GM06990 (cell line): ENCODE measurements at regions not wholly inside any gene's neighbourhood (a gene's known extent, or its start where the extent isn't known, plus 50 kb on each side); places are given as distances from the start of the nearest gene placed in this dataset.

ENCODE experiments used
- DNase-seq: peaks from one replicate; pipeline ENCODE4 v3.0.0-alpha.2; 2011; ENCODE audit not compliant: insufficient read length; ENCODE audit errors: extremely low read depth
- H3K27me3 ChIP-seq: replicated peaks from 2 replicates; pipeline ENCODE4 v1.6.0; 2011; ENCODE audit warnings: low read length; ENCODE audit not compliant: control insufficient read depth, insufficient read depth
- H3K36me3 ChIP-seq: 2 replicates; pipeline ENCODE4 v1.5.1; 2011; ENCODE audit warnings: low read length; ENCODE audit not compliant: control insufficient read depth, insufficient read depth
- H3K4me3 ChIP-seq: replicated peaks from 2 replicates; pipeline ENCODE4 v1.5.1; 2011; ENCODE audit warnings: low read depth, mild to moderate bottlenecking, control low read depth, low read length
- TF ChIP-seq, protein P1 (sequence below): IDR thresholded peaks from 2 replicates; pipeline ENCODE4 v1.5.1; 2011; ENCODE audit warnings: low read length, control low read depth, mild to moderate bottlenecking, inconsistent platforms; ENCODE audit not compliant: insufficient read depth, poor library complexity, severe bottlenecking

DNA sequence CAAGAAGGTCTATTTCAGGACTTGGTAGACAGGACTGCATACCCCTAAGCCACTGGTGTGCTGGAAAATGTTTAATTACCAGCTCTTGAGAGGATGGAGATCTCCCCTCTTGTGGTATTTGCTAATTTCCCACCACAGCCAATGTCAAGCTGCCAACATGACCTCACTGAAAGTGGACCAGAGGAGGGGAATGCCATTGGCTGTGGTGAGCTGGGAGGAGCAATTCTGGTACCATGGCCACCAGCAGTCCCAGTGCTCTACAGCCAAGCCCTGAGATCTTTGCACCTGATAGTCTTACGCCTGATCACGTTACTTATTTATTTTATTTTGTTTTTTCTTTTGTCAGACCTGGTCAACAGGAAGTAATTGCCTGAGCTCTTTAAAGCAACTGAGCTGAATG, 82.5 kb upstream of the BCL6 start:
- Histone ChIP-seq H3K27me3 (peaks cover 2% of the 10 kb centered on the region), H3K4me3 (no peak overlapping the region), H3K36me3 (no peaks in the 10 kb centered on the region)
- TF ChIP-seq, protein P1, sequence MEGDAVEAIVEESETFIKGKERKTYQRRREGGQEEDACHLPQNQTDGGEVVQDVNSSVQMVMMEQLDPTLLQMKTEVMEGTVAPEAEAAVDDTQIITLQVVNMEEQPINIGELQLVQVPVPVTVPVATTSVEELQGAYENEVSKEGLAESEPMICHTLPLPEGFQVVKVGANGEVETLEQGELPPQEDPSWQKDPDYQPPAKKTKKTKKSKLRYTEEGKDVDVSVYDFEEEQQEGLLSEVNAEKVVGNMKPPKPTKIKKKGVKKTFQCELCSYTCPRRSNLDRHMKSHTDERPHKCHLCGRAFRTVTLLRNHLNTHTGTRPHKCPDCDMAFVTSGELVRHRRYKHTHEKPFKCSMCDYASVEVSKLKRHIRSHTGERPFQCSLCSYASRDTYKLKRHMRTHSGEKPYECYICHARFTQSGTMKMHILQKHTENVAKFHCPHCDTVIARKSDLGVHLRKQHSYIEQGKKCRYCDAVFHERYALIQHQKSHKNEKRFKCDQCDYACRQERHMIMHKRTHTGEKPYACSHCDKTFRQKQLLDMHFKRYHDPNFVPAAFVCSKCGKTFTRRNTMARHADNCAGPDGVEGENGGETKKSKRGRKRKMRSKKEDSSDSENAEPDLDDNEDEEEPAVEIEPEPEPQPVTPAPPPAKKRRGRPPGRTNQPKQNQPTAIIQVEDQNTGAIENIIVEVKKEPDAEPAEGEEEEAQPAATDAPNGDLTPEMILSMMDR = no peak
- no peak for DNase-seq

DNA sequence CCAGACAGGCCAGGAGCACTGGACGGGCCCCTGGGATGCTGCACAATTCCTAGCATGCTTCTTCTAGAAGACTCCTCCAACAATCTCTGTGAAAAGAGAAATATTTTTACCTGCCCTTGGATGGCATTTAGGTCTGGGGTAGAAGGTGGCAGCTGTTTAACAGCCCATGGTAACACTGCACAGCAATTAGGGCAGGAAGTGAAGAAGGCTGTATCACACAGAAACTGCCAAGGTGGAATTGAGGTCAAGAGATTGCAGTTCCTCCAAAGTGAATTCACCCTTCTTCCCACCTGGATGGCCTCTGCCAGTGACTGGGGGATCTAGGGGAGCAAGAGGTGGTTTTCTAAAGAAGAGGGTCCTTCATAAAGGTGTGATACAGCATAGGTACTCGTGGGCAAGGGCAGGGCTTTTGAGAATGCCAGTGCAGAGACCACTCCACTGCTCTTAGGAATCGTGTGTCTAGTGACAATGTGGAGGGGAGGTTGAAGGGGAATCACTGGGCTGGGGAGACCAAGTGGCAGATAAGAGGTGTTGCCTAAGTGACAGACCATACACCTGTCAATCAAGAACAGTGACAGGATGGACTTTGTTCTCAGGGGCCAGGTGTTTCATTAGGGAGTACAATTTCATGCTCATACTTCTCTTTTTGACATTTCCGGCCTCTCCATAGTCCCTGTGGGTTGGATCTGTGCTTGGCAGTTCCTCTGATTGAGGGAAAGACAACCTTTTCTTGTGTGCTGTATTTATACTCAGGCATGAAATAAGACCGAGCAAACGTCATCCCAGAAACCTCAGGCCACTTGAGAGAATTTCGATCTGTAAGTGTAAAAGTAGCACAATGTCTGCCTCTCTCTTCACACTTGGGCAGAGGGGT, 83.5 kb upstream of the BCL6 start:
- TF ChIP-seq, protein P1 = no peak
- Histone ChIP-seq H3K4me3 (no peak overlapping the region), H3K27me3 (peaks cover 2% of the 10 kb centered on the region), H3K36me3 (no peaks in the 10 kb centered on the region)
- DNase-seq = peak; percentile 60

DNA sequence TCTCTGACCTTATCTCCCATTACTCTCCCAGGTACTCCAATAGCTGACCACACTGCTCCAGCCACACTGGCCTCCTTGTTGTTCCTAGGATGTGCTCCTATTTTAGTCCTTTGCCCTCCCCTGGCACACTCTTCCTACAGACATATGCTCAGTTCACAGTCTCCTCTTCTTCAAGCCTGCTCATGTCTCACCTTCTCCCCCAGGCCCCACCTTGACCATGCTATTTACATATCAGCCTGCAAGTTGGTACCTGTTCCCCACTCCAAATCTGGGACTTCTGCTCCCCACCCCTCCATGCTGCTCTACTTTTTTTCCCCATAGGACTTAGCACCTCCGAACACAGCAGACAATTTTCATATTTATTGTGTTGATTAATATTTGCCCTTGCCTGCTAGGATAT, 84.9 kb upstream of the BCL6 start:
- DNase-seq = no peak
- TF ChIP-seq, protein P1 = no peak
- Histone ChIP-seq H3K4me3 (no peak overlapping the region), H3K27me3 (peaks cover 2% of the 10 kb centered on the region), H3K36me3 (no peaks in the 10 kb centered on the region)

DNA sequence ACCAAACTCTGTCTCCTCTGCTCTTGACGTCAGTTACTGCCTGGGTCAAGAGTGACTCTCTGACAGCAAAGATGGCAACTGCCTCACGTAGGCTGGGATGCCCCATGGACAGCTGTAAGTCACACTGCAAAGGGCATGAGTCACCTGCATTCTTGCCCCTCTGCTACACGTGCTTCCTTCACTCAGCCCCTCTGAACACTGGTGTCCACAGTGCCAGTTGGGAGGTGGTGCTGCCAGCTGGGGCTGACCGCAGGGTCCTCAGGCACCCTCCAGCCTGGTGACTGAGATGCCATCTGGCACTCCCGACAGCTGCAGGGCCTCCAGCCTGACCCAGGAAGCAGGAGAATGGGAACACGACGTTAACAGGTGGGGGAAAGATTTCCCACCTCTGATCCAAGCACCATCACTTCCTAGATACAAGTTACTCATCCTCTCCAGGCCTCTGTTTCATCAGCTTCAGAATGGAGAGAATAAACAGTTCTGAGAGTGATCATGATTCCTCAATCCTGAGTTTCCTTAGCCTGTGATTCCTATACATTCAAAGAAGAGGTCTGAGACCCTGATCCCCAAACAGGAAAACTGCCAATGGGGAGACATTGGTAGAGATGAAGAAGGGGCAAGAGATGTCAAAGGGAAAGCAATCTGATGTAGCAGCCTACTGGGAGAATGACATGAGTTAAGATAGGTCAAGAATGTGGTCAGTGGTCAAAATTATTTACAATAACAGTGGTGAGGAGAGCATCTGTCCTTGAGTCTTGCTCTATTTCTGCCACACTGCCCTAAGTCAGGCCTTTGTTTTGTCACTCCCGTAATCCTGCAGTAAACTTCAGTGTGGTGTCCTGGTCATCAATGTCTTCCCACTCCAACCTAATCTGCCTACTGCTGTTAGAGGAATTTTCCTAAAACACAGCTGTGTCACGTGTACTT, 86.1 kb upstream of the BCL6 start:
- no peak for DNase-seq
- Histone ChIP-seq H3K4me3 (no peak overlapping the region), H3K27me3 (peaks cover 2% of the 10 kb centered on the region), H3K36me3 (no peaks in the 10 kb centered on the region)
- TF ChIP-seq, protein P1 = no peak

DNA sequence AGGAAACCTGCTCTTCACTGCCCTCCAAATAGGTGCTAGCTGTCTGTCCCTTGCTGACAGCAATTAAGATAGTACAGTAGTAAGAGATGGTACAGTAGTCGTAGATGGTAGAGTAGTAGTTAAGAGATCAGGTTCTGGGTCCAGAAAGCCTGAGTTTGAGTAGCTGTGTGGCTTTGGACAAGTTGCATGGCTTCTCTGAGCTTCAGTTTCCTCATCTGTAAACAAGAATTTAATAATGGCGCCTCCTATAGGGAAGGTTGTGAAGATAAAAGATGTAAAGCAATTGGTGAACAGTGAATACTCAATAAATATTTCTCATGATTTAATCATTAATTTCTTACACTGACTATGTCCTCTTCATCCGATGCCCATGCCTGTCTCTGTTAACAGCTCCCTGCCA, 86.9 kb upstream of the BCL6 start:
- no peak for DNase-seq
- TF ChIP-seq, protein P1 = no peak
- no peak overlapping the region for H3K4me3 ChIP-seq
- peaks cover 2% of the 10 kb centered on the region for H3K27me3 ChIP-seq
- no peaks in the 10 kb centered on the region for H3K36me3 ChIP-seq
